H9 (cell line): ENCODE measurements at regions not wholly inside any gene's neighbourhood (a gene's known extent, or its start where the extent isn't known, plus 50 kb on each side); places are given as distances from the start of the nearest gene placed in this dataset.

ENCODE experiments used
- DNase-seq: peaks from one replicate; pipeline ENCODE4 v3.0.0-alpha.2; 2017
- H2AFZ ChIP-seq: one replicate; pipeline ENCODE4 v1.6.1; 2013; ENCODE audit warnings: mild to moderate bottlenecking, low read length, control low read depth, moderate library complexity
- H2AK5ac ChIP-seq: 2 replicates; pipeline ENCODE4 v1.6.1; 2013; ENCODE audit warnings: low read length, control low read depth, mixed read lengths; ENCODE audit not compliant: insufficient read length
- H2BK120ac ChIP-seq: one replicate; pipeline ENCODE4 v1.6.1; 2013; ENCODE audit warnings: low read depth, mild to moderate bottlenecking, low read length, control low read depth, inconsistent platforms; ENCODE audit not compliant: poor library complexity, severe bottlenecking
- H2BK12ac ChIP-seq: 2 replicates; pipeline ENCODE4 v1.6.1; 2013; ENCODE audit warnings: low read length, control low read depth, mixed read lengths, low read depth; ENCODE audit not compliant: insufficient read length
- H2BK15ac ChIP-seq: 2 replicates; pipeline ENCODE4 v1.6.1; 2013; ENCODE audit warnings: low read depth, low read length, control low read depth
- H2BK20ac ChIP-seq: one replicate; pipeline ENCODE4 v1.6.1; 2013; ENCODE audit warnings: low read depth, mild to moderate bottlenecking, low read length, control low read depth, inconsistent platforms; ENCODE audit not compliant: poor library complexity, severe bottlenecking
- H2BK5ac ChIP-seq: 2 replicates; pipeline ENCODE4 v1.6.1; 2013; ENCODE audit warnings: low read length, control low read depth, mixed read lengths; ENCODE audit not compliant: insufficient read length
- H3K14ac ChIP-seq: 2 replicates; pipeline ENCODE4 v1.6.1; 2013; ENCODE audit warnings: low read length, control low read depth; ENCODE audit not compliant: insufficient read depth
- H3K18ac ChIP-seq: 2 replicates; pipeline ENCODE4 v1.6.1; 2013; ENCODE audit warnings: low read depth, mild to moderate bottlenecking, mixed read lengths, low read length, control low read depth; ENCODE audit not compliant: insufficient read length
- H3K23ac ChIP-seq: 2 replicates; pipeline ENCODE4 v1.6.1; 2013; ENCODE audit warnings: low read length, control low read depth, mixed read lengths, low read depth; ENCODE audit not compliant: insufficient read length
- H3K23me2 ChIP-seq: 2 replicates; pipeline ENCODE4 v1.6.1; 2013; ENCODE audit warnings: low read depth, mild to moderate bottlenecking, mixed read lengths, low read length, control low read depth; ENCODE audit not compliant: insufficient read length, poor library complexity, severe bottlenecking
- H3K27ac ChIP-seq: 2 replicates; pipeline ENCODE4 v1.5.1; 2013; ENCODE audit warnings: low read length, control low read depth, mixed read lengths, low read depth; ENCODE audit not compliant: insufficient read length
- H3K27me3 ChIP-seq: 2 replicates; pipeline ENCODE4 v1.6.1; 2013; ENCODE audit warnings: low read length, control low read depth, inconsistent platforms; ENCODE audit not compliant: insufficient read depth
- H3K4ac ChIP-seq: 2 replicates; pipeline ENCODE4 v1.6.1; 2013; ENCODE audit warnings: low read depth, mild to moderate bottlenecking, control low read depth, inconsistent platforms, low read length, moderate library complexity
- H3K4me1 ChIP-seq: 2 replicates; pipeline ENCODE4 v1.6.1; 2013; ENCODE audit warnings: low read length, control low read depth, inconsistent platforms; ENCODE audit not compliant: insufficient read depth
- H3K4me2 ChIP-seq: 2 replicates; pipeline ENCODE4 v1.6.1; 2013; ENCODE audit warnings: low read length, control low read depth, mixed read lengths; ENCODE audit not compliant: insufficient read length, insufficient read depth
- H3K56ac ChIP-seq: 2 replicates; pipeline ENCODE4 v1.6.1; 2013; ENCODE audit warnings: low read depth, mild to moderate bottlenecking, mixed read lengths, low read length, control low read depth; ENCODE audit not compliant: insufficient read length
- H3K79me1 ChIP-seq: 2 replicates; pipeline ENCODE4 v1.6.1; 2013; ENCODE audit warnings: low read depth, mild to moderate bottlenecking, moderate library complexity, low read length, control low read depth, inconsistent platforms; ENCODE audit not compliant: insufficient read depth, poor library complexity, severe bottlenecking
- H3K79me2 ChIP-seq: 2 replicates; pipeline ENCODE4 v1.6.1; 2013; ENCODE audit warnings: low read length, control low read depth, inconsistent platforms; ENCODE audit not compliant: insufficient read depth
- H3K9ac ChIP-seq: 2 replicates; pipeline ENCODE4 v1.6.1; 2013; ENCODE audit warnings: low read length, control low read depth, mixed read lengths; ENCODE audit not compliant: insufficient read length; ENCODE audit errors: extremely low read depth
- H3K9me3 ChIP-seq: one replicate; pipeline ENCODE4 v1.6.1; 2013; ENCODE audit warnings: low read depth, low read length, inconsistent platforms; ENCODE audit not compliant: control insufficient read depth
- H3T11ph ChIP-seq: one replicate; pipeline ENCODE4 v1.6.1; 2013; ENCODE audit warnings: mild to moderate bottlenecking, low read length, control low read depth, inconsistent platforms
- H4K20me1 ChIP-seq: one replicate; pipeline ENCODE4 v1.6.1; 2013; ENCODE audit not compliant: control insufficient read depth, insufficient read length, insufficient read depth
- H4K5ac ChIP-seq: 2 replicates; pipeline ENCODE4 v1.6.1; 2013; ENCODE audit warnings: low read depth, mild to moderate bottlenecking, mixed read lengths, low read length, control low read depth; ENCODE audit not compliant: insufficient read length
- H4K8ac ChIP-seq: replicated peaks from 2 replicates; pipeline ENCODE4 v1.6.1; 2013; ENCODE audit warnings: low read length, control low read depth, mixed read lengths, low read depth; ENCODE audit not compliant: insufficient read length
- H4K91ac ChIP-seq: 2 replicates; pipeline ENCODE4 v1.6.1; 2013; ENCODE audit warnings: low read depth, mild to moderate bottlenecking, moderate library complexity, mixed read lengths, low read length, control low read depth; ENCODE audit not compliant: insufficient read length
- H3K27ac Mint-ChIP-seq, 3 experiments: 2 replicates in 2 of 3; 3 replicates in 1 of 3; pipeline ENCODE4 v1.8.0; 2020 to 2021; ENCODE audit warnings: mixed read lengths in 3 of 3, mild to moderate bottlenecking in 1 of 3, moderate library complexity in 1 of 3
- H3K27me3 Mint-ChIP-seq: 2 replicates; pipeline ENCODE4 v1.8.0; 2021; ENCODE audit warnings: low read depth, mild to moderate bottlenecking, moderate library complexity, mixed read lengths
- H3K36me3 Mint-ChIP-seq, 3 experiments: 2 replicates in 2 of 3; 3 replicates in 1 of 3; pipeline ENCODE4 v1.8.0; 2020 to 2021; ENCODE audit warnings: low read depth in 3 of 3, mixed read lengths in 3 of 3; ENCODE audit not compliant: insufficient read depth in 1 of 3
- H3K4me1 Mint-ChIP-seq, 2 experiments: 2 replicates each; pipeline ENCODE4 v1.8.0; 2020; ENCODE audit warnings: mixed read lengths in 2 of 2
- H3K4me3 Mint-ChIP-seq, 2 experiments: 2 replicates in 1 of 2; 3 replicates in 1 of 2; pipeline ENCODE4 v1.8.0; 2020 to 2021; ENCODE audit warnings: mild to moderate bottlenecking in 2 of 2, mixed read lengths in 2 of 2, moderate library complexity in 1 of 2
- H3K9me3 Mint-ChIP-seq, 2 experiments: 2 replicates in 1 of 2; 3 replicates in 1 of 2; pipeline ENCODE4 v1.8.0; 2020; ENCODE audit warnings: mild to moderate bottlenecking in 2 of 2, mixed read lengths in 2 of 2, moderate library complexity in 1 of 2
- CTCF ChIP-seq: fragments of 200-600 bp; sonication (generic); conservative IDR thresholded peaks from 3 replicates; pipeline ENCODE4 v1.8.0; 2021; ENCODE audit warnings: antibody characterized with exemption, mild to moderate bottlenecking
- WGBS: extraction: QIAGEN DNeasy Blood & Tissue Kit; methylation state at CpG from one replicate; pipeline ENCODE4 v1.1.7; 2013; ENCODE audit warnings: missing lambda C conversion rate, low lambda C conversion rate, mixed read lengths; ENCODE audit not compliant: insufficient read length; ENCODE audit errors: extremely low coverage; 5-methylcytosine and 5-hydroxymethylcytosine counted together

- Histone ChIP-seq H3K23ac (no peak overlapping the region), H4K20me1 (no peaks in the 10 kb centered on the region), H4K8ac (no peak overlapping the region), H2BK12ac (no peak overlapping the region), H3K18ac (no peak overlapping the region), H3K4me1 (no peaks in the 10 kb centered on the region), H3K9me3 (no peaks in the 10 kb centered on the region), H2AK5ac (no peak overlapping the region), H3K4ac (no peak overlapping the region), H2BK5ac (no peak overlapping the region), H3K14ac (no peak overlapping the region), H2BK15ac (no peak overlapping the region), H4K5ac (no peak overlapping the region), H3K27ac (no peak overlapping the region), H4K91ac (no peak overlapping the region), H3T11ph (no peak overlapping the region), H3K79me1 (no peaks in the 10 kb centered on the region), H3K9ac (no peak overlapping the region), H3K4me2 (no peak overlapping the region), H2BK120ac (no peak overlapping the region), H3K56ac (no peak overlapping the region), H3K23me2 (no peaks in the 10 kb centered on the region), H2BK20ac (no peak overlapping the region), H2AFZ (no peak overlapping the region), H3K27me3 (no peaks in the 10 kb centered on the region), H3K79me2 (no peaks in the 10 kb centered on the region)
- Mint-ChIP-seq H3K9me3 (no peaks in the 10 kb centered on the region), H3K36me3 (no peaks in the 10 kb centered on the region), H3K4me3 (no peak overlapping the region), H3K4me1 (peaks cover 6 to 17% of the 10 kb centered on the region in 2 experiments), H3K27ac (no peak overlapping the region), H3K27me3 (no peaks in the 10 kb centered on the region)
- no peak for DNase-seq
- WGBS = no CpG with 5 or more reads among the region's 1 CpG
- TF ChIP-seq CTCF = no peak
Measured at GRCh38 chr11:91688672-91689071, 535.9 kb upstream of the FAT3 start.
